ENCODE measurements at regions not wholly inside any gene's neighbourhood (a gene's known extent, or its start where the extent isn't known, plus 50 kb on each side); places are given as distances from the start of the nearest gene placed in this dataset.

- TF ChIP-seq CTCF (IDR thresholded peaks at IDR 0.05 in 2 of 3, conservative IDR thresholded peaks at IDR 0.05 in 1 of 3; ENCODE audit: borderline replicate concordance in 1 of 3, insufficient read depth in 1 of 3, low read depth in 2 of 3, low read length in 2 of 3) = no peak
- TF ChIP-seq EZH2phosphoT487 (IDR thresholded peaks at IDR 0.05; ENCODE audit: borderline replicate concordance) = no peak
- TF ChIP-seq YY1 (IDR thresholded peaks at IDR 0.05; ENCODE audit: extremely low read depth, insufficient replicate concordance, low read depth, low read length) = no peak
- no peak for TF ChIP-seq POLR2A (IDR thresholded peaks at IDR 0.05; ENCODE audit: borderline replicate concordance, extremely low read depth, insufficient read depth, insufficient read length)
- TF ChIP-seq REST (IDR thresholded peaks at IDR 0.05; ENCODE audit: low read depth) = no peak
- TF ChIP-seq MAX (IDR thresholded peaks at IDR 0.05) = no peak
Observed at GRCh38 chr10:36448760-36449691, 676.4 kb upstream of the ANKRD30A start.
